ENCODE measurements at regions not wholly inside any gene's neighbourhood (a gene's known extent, or its start where the extent isn't known, plus 50 kb on each side); places are given as distances from the start of the nearest gene placed in this dataset.
"Not testable (repeated sequence)": the region's sequence is repeated elsewhere in the genome, so short reads cannot be mapped to it uniquely, and the experiment has no call there.

DNA sequence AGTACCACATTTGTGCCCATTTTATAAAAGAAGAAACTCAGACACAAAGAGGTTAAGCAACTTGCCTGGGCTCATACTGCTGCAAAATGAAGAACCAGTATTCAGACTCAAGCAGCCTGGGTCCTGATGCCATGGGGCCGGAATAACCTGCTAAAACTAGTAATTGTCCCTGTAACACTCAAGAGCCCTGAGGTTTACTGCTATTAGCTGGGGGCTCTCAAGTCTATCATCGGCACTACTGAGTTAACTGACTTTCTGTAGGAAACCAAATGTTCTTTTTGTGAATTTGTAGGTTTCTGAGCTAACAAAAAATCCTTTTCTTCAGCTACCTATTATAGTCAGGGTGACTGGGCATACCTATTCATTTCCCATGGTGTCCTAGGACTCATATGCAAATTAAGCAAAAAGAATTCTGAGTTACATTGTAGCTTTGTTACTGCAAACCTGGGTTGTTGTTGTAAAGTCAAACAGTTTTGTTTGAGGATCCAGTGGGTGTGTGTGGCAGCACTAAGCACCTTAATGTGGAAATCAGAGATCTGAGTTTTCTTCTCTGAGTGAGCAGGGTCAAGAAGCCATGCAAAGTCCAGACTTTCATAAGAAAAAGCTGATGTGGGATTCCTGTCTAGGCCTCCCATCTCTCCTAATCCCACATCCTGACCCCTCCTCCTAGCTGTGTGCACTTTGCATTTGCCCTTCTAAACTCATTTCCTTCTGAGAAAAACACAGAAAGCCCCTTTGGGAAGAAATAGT is 72.4 kb upstream of the TNP1 start:
- no peak for DNase-seq

DNA sequence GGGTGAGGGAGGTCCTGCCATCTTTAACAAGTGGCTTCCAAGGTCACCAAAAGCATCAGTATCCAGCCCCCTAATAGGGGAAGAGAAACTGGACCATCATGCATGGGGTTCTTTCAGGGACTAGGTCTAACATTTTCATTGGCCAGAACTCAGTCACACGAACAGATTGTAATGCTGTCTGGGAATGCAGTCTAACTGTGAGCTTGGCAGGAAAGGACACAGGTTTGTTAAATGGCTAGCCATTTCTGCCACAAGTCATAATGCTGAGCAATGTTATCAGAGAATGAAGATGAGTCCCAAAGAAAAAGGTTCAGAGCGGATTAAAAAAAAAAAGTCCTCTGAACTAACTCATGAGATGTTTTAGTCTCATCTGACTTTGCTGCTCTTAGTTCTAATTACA is 70.9 kb upstream of the TNP1 start:
- DNase-seq, result no peak

DNA sequence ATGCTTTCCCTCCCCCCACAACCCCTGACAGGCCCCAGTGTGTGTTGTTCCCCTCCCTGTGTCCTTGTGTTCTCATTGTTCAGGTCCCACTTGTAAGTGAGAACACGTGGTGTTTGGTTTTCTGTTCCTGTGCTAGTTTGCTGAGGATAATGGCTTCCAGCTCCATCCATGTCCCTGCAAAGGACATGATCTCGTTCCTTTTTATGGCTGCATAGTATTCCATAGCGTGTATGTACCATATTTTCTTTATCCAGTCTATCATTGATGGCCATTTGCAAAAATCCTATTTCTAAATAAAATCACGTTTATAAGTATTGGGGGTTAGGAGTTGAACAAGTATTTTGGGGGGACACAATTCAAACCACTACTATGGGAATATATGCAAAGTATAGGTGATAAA is 69.5 kb upstream of the TNP1 start:
- DNase-seq, result not testable (repeated sequence)

DNA sequence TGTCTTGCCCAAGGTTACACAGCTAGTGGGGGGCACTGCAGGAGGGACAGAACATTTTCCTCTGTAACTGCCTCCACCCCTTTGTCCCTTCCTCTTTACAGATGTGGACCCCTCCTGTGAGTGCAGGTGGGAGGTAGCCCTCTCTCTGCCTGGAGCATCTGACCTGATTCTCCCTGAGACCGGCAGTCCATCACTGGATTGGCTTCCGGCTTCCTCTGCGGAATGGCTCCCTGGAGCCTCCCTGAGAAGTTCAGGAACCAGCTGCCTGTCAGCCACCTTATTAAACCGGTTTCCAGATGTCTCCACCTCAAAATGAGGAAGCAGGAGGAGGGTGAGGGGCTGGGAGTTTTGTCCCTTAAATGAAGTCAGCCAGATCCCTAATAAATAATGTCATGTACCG is 67.3 kb upstream of the TNP1 start:
- no peak for DNase-seq

DNA sequence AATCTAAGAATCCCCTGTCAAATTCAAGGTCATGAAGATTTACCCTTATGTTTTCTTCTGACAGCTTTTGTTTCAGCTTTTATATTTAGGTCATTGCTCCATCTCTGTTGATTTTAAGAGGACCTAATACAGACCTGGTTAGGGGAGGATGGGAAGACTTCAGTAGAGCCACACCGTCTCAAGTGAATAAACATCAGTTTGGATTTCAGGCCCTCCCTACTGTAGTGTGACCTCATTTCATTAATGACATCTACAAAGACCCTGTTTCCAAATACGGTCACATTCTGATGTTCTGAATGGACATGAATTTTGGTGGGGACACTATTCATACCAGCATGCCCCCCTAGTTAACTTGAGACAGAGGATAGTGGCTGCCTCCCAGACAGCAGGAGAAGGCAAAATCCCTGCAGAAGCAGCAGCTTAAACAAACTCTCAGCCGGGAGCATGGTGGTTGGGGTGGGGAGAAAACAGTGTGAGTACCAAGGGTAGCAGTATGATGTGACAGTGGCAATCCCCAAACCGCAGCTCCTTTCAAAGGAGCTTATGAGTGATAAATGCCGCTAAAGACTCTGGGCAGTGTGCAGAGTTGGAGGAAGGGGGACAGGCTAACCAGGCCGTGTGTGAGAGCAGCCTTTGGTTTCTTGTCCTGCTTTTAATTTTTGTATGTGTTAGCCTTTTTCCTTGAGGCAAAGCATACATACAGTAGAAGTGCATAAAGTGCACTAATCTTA is 65.9 kb upstream of the TNP1 start:
- no peak for DNase-seq

DNA sequence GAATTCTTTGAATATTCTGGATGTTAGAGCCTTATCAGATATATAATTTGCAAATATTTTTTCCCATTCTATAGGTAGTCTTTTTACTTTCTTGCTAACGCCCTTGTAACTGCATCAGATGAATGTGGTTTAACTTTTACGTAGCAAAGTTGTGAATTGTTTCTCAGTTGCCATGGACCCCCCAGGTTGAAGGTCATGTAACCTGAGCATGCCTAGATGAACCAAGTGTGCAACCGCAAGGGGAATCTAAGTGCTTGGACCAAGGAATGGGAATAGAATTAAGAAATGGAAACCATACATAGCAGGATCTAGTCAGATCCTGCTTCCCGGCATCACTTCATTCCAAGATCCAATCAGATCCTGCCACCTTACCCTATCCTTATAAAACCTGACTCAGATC is 65.1 kb upstream of the TNP1 start:
- no peak for DNase-seq

DNA sequence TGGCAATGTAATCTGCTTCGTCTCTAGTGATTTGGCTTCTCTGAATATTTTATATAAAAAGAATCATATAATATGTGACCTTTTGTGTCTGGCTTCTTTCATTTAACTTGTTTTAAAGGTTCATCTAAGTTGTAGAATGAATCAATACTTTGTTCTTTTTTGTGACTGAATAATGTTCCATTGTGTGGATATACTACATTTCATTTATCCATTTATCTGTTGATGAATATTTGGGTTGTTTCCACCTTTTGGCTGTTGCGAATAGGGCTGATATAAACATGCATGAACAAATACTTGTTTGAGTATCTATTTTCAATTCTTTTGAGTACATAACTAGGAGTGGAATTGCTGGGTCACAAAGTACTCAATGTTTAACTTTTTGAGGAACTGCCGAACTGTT is 63.8 kb upstream of the TNP1 start:
- no peak for DNase-seq

DNA sequence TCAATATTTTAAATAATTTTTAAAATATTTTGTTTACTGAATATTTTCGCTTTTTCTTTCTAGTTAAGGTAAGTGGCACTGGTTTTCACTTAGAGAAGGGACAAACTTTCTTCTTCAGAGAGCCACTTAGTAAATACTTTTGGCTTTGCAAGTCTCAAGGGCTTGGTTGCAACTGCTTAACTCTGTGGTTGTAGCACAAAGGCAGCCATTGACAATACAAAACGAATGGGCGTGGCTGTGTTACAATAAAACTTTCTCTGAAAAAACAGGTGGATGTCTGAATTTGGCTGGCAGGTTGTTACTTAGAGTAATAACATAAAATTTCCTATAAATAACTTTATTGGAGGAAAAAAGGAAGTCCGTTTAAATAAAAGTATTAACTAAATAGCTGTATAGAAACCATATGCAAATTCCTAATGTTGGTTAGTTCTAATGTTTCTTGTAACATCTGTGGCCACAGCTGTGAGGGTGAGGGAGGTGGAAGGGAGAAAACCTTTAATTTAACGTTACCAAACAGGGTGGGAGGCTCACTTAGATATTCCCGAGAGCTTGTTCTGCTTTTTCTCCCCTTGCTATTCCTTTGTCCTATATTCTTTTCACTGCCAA is 62.4 kb upstream of the TNP1 start:
- DNase-seq, result no peak

DNA sequence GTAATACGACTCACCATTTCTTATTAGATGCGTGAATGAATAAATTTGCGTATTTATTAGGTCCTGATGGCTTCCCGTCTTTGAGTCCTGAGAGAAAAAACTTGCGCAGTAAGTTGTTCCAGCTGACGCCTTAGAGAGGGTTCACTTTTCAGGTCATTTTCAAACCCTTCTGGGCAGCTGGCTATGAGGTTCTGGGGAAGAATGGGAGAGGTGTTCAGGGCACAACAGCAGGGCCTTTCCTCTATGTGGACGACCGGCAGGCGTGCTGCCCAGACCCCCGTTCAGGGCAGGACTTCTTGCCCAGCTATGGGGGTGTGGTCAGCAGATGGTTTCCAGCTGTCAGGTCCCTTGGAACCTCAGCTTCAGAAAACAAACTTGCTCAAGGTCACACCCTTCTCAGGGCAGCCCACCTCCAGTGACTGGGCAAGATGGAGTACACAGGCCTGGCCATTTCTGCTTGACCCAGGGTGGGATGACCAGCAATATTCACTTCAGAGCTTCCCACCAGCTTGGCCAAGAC is 61.1 kb upstream of the TNP1 start:
- DNase-seq, result no peak

DNA sequence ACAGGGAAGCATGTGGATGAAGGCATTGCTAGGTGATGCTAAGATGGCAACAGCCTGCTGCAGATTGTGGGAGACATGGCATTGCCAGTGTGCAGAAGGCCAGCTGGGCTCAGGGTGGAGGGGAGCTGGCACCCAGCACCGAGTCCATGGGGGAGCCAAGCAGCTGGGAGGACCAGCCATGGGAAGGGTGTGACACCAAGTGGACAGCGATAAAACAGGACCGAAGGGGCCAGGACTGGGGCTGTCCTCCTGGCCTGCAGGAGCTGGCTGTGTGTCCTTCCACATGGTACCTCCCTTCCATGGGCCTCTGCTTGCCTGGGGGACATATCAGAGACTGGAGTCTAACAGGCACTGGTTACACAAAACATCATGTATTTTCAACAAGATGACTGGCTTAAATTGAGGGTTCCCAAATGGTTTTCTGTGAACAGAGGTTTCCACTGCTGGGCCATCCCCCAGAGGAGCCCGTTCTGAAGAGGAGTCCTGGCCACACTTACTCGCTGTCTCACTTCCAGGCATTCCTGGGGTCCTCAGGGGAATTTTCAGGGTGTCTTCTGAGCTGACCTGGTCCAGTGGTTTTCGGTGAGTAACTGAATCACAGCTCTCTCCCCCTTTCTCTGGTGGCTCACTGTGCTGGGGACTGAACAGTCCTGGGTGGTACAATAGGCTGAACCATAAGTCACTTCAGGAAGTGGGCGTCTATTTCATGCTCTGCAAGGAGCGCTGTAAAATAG is 60.4 kb upstream of the TNP1 start:
- DNase-seq, result no peak

DNA sequence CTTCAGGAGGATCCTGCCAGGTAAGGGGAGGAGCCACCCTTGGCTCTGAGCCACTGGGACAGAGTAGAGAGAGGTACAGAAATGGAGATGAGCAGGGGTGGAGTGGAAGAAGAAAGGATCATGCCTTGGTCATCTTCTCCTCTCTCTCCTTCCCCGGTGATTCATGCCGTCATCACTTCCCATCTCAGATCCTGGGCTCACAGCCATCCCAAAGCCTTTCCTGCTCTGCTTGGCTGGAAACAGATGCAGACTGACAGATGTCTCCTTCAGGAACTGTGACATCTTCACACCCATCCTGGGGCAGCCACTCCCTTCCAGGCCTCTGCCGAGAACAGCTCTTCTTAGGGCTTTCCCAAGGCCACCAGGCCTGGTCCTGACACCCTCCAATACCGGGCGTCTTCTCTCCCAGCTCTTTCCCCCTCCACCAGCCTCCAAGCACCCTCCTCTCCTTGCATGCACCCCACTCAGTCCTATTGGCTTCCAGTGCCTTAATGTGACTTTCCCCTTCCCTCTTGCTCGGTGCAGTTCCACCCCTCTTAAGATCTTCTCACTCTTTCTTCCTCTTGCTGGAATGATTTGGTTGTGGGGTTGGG is 58.3 kb upstream of the TNP1 start:
- no peak for DNase-seq

DNA sequence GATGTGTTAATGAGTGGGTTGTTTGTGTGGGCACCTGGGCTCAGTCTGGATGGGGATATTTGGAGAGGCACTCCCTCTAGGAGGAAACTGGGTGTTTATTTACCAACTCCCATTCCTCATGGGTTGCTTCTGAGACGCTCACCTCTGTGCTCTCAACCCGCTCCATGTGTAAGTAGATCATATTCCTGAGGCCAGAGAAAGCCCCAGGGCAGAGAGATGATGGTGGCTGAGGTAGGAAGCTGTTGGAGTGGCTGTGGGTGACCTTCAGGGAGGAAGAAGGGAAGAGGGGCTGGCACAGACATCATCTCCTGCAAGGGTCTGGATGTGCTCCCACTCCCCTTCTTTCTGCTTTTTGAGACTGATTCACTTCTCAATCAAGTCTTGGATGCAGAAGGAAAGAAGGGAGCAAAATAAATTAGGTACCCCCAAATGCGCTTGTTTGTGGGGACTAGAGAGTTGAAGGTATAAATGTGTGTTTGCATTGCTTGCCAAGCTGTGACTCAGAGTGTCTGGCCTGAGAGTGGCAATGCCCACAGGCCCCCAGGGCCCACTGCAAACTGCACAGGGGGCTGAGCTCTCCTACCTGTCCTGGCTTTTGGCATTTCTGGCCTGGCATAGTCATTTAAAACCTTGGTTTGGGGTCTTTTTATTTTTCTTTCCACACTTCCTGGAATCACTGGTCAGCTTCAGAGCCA is 57.2 kb upstream of the TNP1 start:
- DNase-seq, result no peak

DNA sequence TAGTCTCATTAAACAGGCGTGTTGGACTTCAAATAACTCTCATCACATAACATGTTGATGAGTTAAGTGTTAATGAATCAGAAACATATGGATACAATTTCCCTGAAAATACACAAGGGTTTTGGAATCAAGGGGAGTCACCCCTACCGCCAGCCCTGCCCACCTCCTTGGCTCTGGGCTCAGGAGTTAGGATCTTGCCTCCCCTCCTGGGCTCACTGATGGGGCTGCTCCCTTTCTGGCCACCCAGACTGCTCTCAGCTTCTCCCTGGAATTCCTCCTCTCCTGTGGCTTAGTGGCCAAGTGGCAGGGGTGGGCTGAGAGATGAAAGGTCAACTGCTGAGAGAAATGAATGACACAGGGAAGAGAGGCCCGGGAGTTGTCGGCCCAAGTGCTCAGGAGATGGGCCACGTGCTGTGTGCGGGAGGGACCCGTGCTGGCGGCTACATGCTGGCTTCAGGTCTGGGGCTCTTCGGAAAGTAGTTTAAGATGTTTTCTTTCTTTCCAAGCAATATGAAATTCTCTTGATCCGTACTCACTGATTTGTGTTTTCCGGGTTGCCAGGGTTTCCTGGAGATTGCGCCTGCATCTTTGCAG is 55.8 kb upstream of the TNP1 start:
- no peak for DNase-seq

DNA sequence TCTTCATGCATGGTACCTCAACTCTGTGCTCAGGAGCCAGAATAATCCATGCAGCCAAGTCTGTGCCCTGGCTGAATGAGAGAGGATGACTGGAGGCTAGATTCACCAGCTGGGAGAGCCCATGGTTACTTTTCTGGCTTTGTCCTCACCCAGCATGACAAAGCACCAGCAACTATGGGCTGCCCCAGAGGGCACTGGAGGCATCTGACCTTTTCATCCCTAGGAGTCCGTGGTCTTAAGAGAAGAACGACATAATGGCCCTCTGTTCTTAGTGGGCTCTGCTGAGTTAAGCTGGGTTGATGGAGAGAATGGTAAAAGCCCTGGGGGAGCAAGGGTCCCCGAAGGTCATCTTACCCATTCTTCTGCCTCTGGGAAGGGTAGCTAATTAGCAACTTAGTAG is 54.6 kb upstream of the TNP1 start:
- DNase-seq, result no peak

DNA sequence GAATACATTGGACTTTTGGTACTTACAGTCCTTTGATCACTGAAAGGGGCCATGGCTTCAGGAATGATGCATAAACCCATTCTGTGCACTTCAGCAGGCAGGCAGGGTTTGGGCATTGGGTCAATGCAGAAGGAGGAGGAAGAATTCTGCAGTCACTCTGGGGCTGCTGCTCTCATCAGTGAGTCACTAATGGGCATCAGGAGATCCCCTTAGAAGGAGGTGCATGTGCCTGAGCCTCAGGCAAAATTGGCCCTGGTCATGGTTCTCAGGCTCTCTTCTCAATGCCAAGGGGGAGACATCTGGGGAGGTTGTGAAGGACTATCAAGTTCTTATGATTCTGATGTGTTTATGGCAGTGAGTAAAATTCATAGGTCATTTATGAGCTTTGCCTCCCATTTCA is 52.0 kb upstream of the TNP1 start:
- no peak for DNase-seq

DNA sequence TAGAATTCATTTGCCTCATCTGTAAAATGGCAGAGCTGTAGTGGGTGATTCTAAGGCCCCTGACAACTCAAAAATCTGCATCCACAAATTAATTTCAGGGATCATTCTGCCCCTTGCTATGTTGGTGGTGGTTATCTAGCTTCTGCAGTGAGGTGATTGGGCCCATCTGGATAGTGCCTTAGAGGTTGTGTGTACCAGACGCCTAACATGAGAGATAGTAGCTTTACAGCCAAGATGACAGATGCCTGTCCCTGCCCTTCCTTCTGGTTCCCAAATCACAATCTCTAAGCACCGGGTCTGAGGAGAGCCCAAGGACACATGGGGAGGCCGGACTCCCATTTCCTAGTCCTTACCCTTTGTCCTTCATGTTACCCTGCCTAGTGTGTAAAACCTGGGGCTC is 51.1 kb upstream of the TNP1 start:
- DNase-seq, result no peak

DNA sequence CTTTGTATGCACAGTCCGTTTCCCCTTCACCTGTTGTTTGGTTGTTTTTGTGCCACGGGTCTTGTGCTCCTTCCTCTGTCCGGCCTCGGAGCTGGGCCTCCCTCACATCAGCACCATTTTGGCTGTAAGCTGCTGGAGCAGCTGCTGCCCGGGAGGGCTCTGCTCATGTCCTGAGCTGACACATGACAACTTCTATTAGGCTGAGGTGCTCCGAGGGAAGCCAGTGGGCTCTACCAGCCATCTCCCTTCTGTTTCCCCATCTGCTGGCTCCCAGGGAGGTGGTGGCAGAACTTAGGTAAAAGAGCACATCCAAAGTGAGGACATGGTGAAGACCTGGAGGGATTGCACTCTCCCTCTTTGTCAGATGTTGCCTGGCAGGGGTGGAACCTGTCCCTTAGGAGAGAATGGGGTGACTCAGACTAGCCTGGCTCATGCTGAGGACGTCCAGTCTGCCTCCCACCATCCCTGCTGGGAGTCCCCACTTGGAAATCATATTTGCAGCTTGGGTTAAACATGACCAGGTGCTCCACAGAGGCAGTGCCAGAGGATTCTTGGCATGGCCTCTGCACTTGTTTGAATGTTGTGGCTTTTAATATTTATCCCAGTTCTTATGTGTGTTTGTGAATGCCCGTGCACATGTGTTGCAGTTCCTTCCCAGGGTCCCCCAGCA is 49.8 kb upstream of the TNP1 start:
- no peak for DNase-seq

Measured in occipital lobe (tissue), 1 donor.